IMR-90 (cell line): ENCODE measurements at regions not wholly inside any gene's neighbourhood (a gene's known extent, or its start where the extent isn't known, plus 50 kb on each side); places are given as distances from the start of the nearest gene placed in this dataset.

Experiments used
- ATAC-seq: fragments of 200-7000 bp; cut with Tn5 transposase; 2 replicates; pipeline ENCODE4 v1.9.1; 2020; ENCODE audit warnings: low read depth, mild to moderate bottlenecking, moderate library complexity
- BruUV-seq: library from RNA; stranded (reverse); fragments of 400-500 nt; replicated peaks from 2 replicates; lab custom pipeline; 2021; lab: Mats Ljungman, UMichigan
- CTCF ChIA-PET: fragments of 300-600 bp; formaldehyde crosslinking; extraction: SDS; loops from one replicate; lab custom pipeline; 2021; ENCODE audit warnings: antibody characterized with exemption; lab: Yijun Ruan, JAX
- POLR2A ChIA-PET: fragments of 300-600 bp; sonication (Branson Sonifier 250); formaldehyde crosslinking; loops from one replicate; lab custom pipeline; 2022; ENCODE audit warnings: antibody characterized with exemption; ENCODE audit not compliant: unreplicated experiment; lab: Charles Lee
- DNase-seq: peaks from one replicate; pipeline ENCODE4 v3.0.0; 2013
- H2AFZ ChIP-seq: replicated peaks from 2 replicates; pipeline ENCODE3; 2013; ENCODE audit warnings: low read length, mild to moderate bottlenecking; ENCODE audit not compliant: poor library complexity
- H2AK5ac ChIP-seq: 2 replicates; pipeline ENCODE4 v1.6.1; 2013; ENCODE audit warnings: low read depth, low read length, inconsistent platforms
- H2AK9ac ChIP-seq: replicated peaks from 2 replicates; pipeline ENCODE3; 2013; ENCODE audit warnings: mild to moderate bottlenecking, low read depth, low read length, moderate library complexity; ENCODE audit not compliant: poor library complexity
- H2BK120ac ChIP-seq: 2 replicates; pipeline ENCODE4 v1.6.1; 2013; ENCODE audit warnings: low read depth, low read length, inconsistent platforms
- H2BK15ac ChIP-seq: 3 replicates; pipeline ENCODE4 v1.6.1; 2013; ENCODE audit warnings: low read depth, low read length, inconsistent platforms
- H2BK20ac ChIP-seq: 2 replicates; pipeline ENCODE4 v1.6.1; 2013; ENCODE audit warnings: low read depth, mild to moderate bottlenecking, inconsistent platforms, low read length, moderate library complexity
- H2BK5ac ChIP-seq: 2 replicates; pipeline ENCODE4 v1.6.1; 2013; ENCODE audit warnings: mild to moderate bottlenecking, low read depth, low read length, inconsistent platforms; ENCODE audit not compliant: poor library complexity, severe bottlenecking
- H3K14ac ChIP-seq: replicated peaks from 2 replicates; pipeline ENCODE4 v1.6.1; 2013; ENCODE audit warnings: low read depth, low read length, inconsistent platforms
- H3K18ac ChIP-seq: 2 replicates; pipeline ENCODE4 v1.6.1; 2013; ENCODE audit warnings: low read depth, low read length, control low read depth
- H3K23ac ChIP-seq: 2 replicates; pipeline ENCODE4 v1.6.1; 2013; ENCODE audit warnings: low read depth, low read length, inconsistent platforms
- H3K27ac ChIP-seq: 2 replicates; pipeline ENCODE4 v1.5.1; 2013; ENCODE audit warnings: mild to moderate bottlenecking, control low read depth, low read length; ENCODE audit not compliant: insufficient read depth
- H3K27me3 ChIP-seq: 2 replicates; pipeline ENCODE4 v1.6.1; 2013; ENCODE audit warnings: low read length; ENCODE audit not compliant: control insufficient read depth, insufficient read depth
- H3K36me3 ChIP-seq: 2 replicates; pipeline ENCODE4 v1.6.1; 2013; ENCODE audit warnings: low read length, mixed read lengths; ENCODE audit not compliant: control insufficient read depth, insufficient read depth
- H3K4ac ChIP-seq: 2 replicates; pipeline ENCODE4 v1.6.1; 2013; ENCODE audit warnings: low read depth, low read length, inconsistent platforms
- H3K4me1 ChIP-seq: 2 replicates; pipeline ENCODE4 v1.6.1; 2013; ENCODE audit warnings: low read length, mixed read lengths; ENCODE audit not compliant: control insufficient read depth, insufficient read depth
- H3K4me2 ChIP-seq: 2 replicates; pipeline ENCODE4 v1.6.1; 2013; ENCODE audit warnings: low read depth, mild to moderate bottlenecking, control low read depth, low read length, moderate library complexity
- H3K4me3 ChIP-seq: 2 replicates; pipeline ENCODE4 v1.5.1; 2013; ENCODE audit warnings: low read depth, mild to moderate bottlenecking, control low read depth, low read length, moderate library complexity; ENCODE audit not compliant: insufficient read depth
- H3K56ac ChIP-seq: 2 replicates; pipeline ENCODE4 v1.6.1; 2013; ENCODE audit warnings: low read length, inconsistent platforms; ENCODE audit not compliant: insufficient read depth; ENCODE audit errors: extremely low read depth
- H3K79me1 ChIP-seq, 2 experiments: 2 replicates each; pipeline ENCODE4 v1.6.1; 2013; ENCODE audit warnings: low read length in 2 of 2, inconsistent platforms in 1 of 2, low read depth in 1 of 2
- H3K9ac ChIP-seq: 2 replicates; pipeline ENCODE4 v1.6.1; 2013; ENCODE audit warnings: low read depth, low read length, control low read depth
- H3K9me1 ChIP-seq: 2 replicates; pipeline ENCODE4 v1.6.1; 2013; ENCODE audit warnings: low read length, inconsistent platforms; ENCODE audit not compliant: insufficient read depth
- H3K9me3 ChIP-seq: 2 replicates; pipeline ENCODE4 v1.6.1; 2013; ENCODE audit warnings: low read length; ENCODE audit not compliant: control insufficient read depth, insufficient read depth
- H4K20me1 ChIP-seq: 2 replicates; pipeline ENCODE4 v1.6.1; 2013; ENCODE audit warnings: low read length, inconsistent platforms; ENCODE audit not compliant: insufficient read depth
- H4K5ac ChIP-seq: 2 replicates; pipeline ENCODE4 v1.6.1; 2013; ENCODE audit warnings: mild to moderate bottlenecking, low read depth, low read length, control low read depth
- H4K8ac ChIP-seq, 2 experiments: 2 replicates each; pipeline ENCODE4 v1.6.1; 2013; ENCODE audit warnings: low read depth in 2 of 2, low read length in 2 of 2, control low read depth in 1 of 2, inconsistent platforms in 1 of 2
- H4K91ac ChIP-seq: 2 replicates; pipeline ENCODE4 v1.6.1; 2013; ENCODE audit warnings: low read depth, low read length, inconsistent platforms; ENCODE audit not compliant: insufficient read depth
- BHLHE40 ChIP-seq: fragments of 150-350 bp; IDR thresholded peaks from 2 replicates; pipeline ENCODE4 v1.6.1; 2016; ENCODE audit warnings: mild to moderate bottlenecking, low read depth, low read length
- CEBPB ChIP-seq: IDR thresholded peaks from 2 replicates; pipeline ENCODE4 v1.6.1; 2012; ENCODE audit warnings: low read depth, low read length, improper control_type of control experiment
- CHD1 ChIP-seq: IDR thresholded peaks from 2 replicates; pipeline ENCODE4 v1.6.1; 2012; ENCODE audit warnings: low read depth, low read length, improper control_type of control experiment
- FOS ChIP-seq: fragments of 150-350 bp; IDR thresholded peaks from 2 replicates; pipeline ENCODE4 v1.6.1; 2016; ENCODE audit warnings: low read depth, low read length
- MAFK ChIP-seq: IDR thresholded peaks from 2 replicates; pipeline ENCODE4 v1.6.1; 2012; ENCODE audit warnings: low read depth, low read length, improper control_type of control experiment
- MAZ ChIP-seq: IDR thresholded peaks from 2 replicates; pipeline ENCODE4 v1.6.1; 2012; ENCODE audit warnings: low read depth, mild to moderate bottlenecking, low read length, improper control_type of control experiment, moderate library complexity, borderline replicate concordance
- MXI1 ChIP-seq: IDR thresholded peaks from 2 replicates; pipeline ENCODE4 v1.6.1; 2012; ENCODE audit warnings: low read depth, mild to moderate bottlenecking, low read length, moderate library complexity, borderline replicate concordance
- NFE2L2 ChIP-seq: fragments of 150-350 bp; IDR thresholded peaks from 2 replicates; pipeline ENCODE4 v1.6.1; 2016; ENCODE audit warnings: low read depth, mild to moderate bottlenecking, low read length
- POLR2A ChIP-seq: IDR thresholded peaks from 2 replicates; pipeline ENCODE4 v1.6.1; 2012; ENCODE audit warnings: mild to moderate bottlenecking, low read depth, low read length
- RAD21 ChIP-seq: IDR thresholded peaks from 2 replicates; pipeline ENCODE4 v1.6.1; 2012; ENCODE audit warnings: low read length, improper control_type of control experiment
- RCOR1 ChIP-seq: IDR thresholded peaks from 2 replicates; pipeline ENCODE4 v1.6.1; 2012; ENCODE audit warnings: mild to moderate bottlenecking, low read length, improper control_type of control experiment; ENCODE audit not compliant: insufficient replicate concordance
- RFX5 ChIP-seq: IDR thresholded peaks from 2 replicates; pipeline ENCODE4 v1.8.0; 2012; ENCODE audit warnings: low read depth, mild to moderate bottlenecking, low read length, moderate library complexity
- SMC3 ChIP-seq: fragments of 150-350 bp; IDR thresholded peaks from 2 replicates; pipeline ENCODE4 v1.6.1; 2016; ENCODE audit warnings: low read depth, mild to moderate bottlenecking, antibody characterized with exemption, low read length, moderate library complexity
- WGBS, 2 experiments: methylation state at CpG; one replicate each; pipeline versions ENCODE4 v1.1.5 to v1.1.7; 2013; ENCODE audit warnings: missing lambda C conversion rate in 2 of 2; ENCODE audit not compliant: insufficient read length in 1 of 2; ENCODE audit errors: extremely low coverage in 2 of 2; 5-methylcytosine and 5-hydroxymethylcytosine counted together
- dilution Hi-C: fragments of 300-500 bp; cut with HindIII; formaldehyde crosslinking; loops from one replicate; pipeline ENCODE4 v1.14.3; 2018; ENCODE audit warnings: low sequenced_read_pairs; ENCODE audit not compliant: unreplicated experiment
- in situ Hi-C: fragments of 300-500 bp; cut with MboI; formaldehyde crosslinking; loops from 3 replicates; pipeline ENCODE4 v1.14.3; 2019; ENCODE audit warnings: low sequenced_read_pairs, inconsistent platforms, mixed read lengths
- intact Hi-C: fragments of 100-400 bp; cut with micrococcal nuclease; formaldehyde crosslinking; loops from 2 replicates; pipeline ENCODE4 v1.10.0; 2022
- TF ChIP-seq, protein P1 (sequence below): fragments of 150-350 bp; IDR thresholded peaks from 2 replicates; pipeline ENCODE4 v1.6.1; 2017; ENCODE audit warnings: mild to moderate bottlenecking, antibody characterized with exemption, low read length, low read depth
- TF ChIP-seq, protein P2 (sequence below): fragments of 150-350 bp; IDR thresholded peaks from 2 replicates; pipeline ENCODE4 v1.6.1; 2016; ENCODE audit warnings: low read depth, mild to moderate bottlenecking, low read length, moderate library complexity, borderline replicate concordance
- TF ChIP-seq, protein P3 (sequence below): conservative IDR thresholded peaks from 2 replicates; pipeline ENCODE4 v1.5.1; 2012; ENCODE audit warnings: mild to moderate bottlenecking, low read depth, low read length, improper control_type of control experiment

DNA sequence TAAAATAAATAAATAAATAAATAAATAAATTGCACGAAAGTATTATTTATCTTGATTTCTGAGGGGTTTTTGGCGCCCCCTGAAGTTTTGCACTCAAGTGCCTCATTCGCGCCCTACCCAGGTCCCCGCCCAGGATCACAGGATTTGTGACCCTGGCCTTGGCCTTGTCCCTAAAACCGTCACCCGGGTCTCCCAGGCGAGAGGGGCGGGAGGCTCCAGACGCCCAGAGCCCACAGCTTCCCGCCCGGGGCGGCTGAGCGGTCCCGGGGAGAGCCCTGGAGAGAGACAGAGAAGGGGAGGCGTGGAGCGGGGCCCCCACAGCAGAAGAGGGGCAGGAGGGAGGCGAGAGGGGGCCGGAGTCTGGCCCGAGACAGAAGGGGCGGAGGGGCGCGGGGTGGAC lies 91.8 kb upstream of the CASZ1 start:
- Histone ChIP-seq H2AFZ (no peak overlapping the region), H3K18ac (no peak overlapping the region), H3K4me3 (no peak overlapping the region), H2BK20ac (no peak overlapping the region), H4K20me1 (no peaks in the 10 kb centered on the region), H4K91ac (no peak overlapping the region), H2BK5ac (no peak overlapping the region), H2BK15ac (no peak overlapping the region), H3K4ac (no peak overlapping the region), H3K79me1 (no peaks in the 10 kb centered on the region), H4K5ac (no peak overlapping the region), H2AK5ac (no peak overlapping the region), H3K14ac (no peak overlapping the region), H2BK120ac (no peak overlapping the region), H3K36me3 (no peaks in the 10 kb centered on the region), H3K9ac (no peak overlapping the region), H3K23ac (no peak overlapping the region), H3K27me3 (peaks cover 49% of the 10 kb centered on the region), H3K9me1 (no peaks in the 10 kb centered on the region), H3K9me3 (no peaks in the 10 kb centered on the region), H3K27ac (no peak overlapping the region), H3K56ac (no peak overlapping the region), H3K4me2 (no peak overlapping the region), H3K4me1 (no peaks in the 10 kb centered on the region), H2AK9ac (no peak overlapping the region), H4K8ac (no peak overlapping the region)
- no peak for ATAC-seq
- intact Hi-C loops = no loop called here
- POLR2A ChIA-PET = interaction anchor here (0.6 kb wide), 1 partner anchor 9 kb away, joined by 4 read pairs; no protein-coding TSS in a partner anchor
- CTCF ChIA-PET = no interaction called here
- dilution Hi-C loops = no loop called here
- WGBS, 2 experiments = 13% methylated on average over 4 of the region's 23 CpGs; no CpG with 5 or more reads in 1 of the 2 experiments
- BruUV-seq = no TSS peak
- DNase-seq = no peak
- no peak for TF ChIP-seq SMC3
- no peak for TF ChIP-seq NFE2L2
- TF ChIP-seq, protein P1, sequence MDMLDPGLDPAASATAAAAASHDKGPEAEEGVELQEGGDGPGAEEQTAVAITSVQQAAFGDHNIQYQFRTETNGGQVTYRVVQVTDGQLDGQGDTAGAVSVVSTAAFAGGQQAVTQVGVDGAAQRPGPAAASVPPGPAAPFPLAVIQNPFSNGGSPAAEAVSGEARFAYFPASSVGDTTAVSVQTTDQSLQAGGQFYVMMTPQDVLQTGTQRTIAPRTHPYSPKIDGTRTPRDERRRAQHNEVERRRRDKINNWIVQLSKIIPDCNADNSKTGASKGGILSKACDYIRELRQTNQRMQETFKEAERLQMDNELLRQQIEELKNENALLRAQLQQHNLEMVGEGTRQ = no peak
- no peak for TF ChIP-seq CHD1
- TF ChIP-seq BHLHE40 = no peak
- no peak for TF ChIP-seq CEBPB
- no peak for TF ChIP-seq RCOR1
- TF ChIP-seq MXI1 = no peak
- TF ChIP-seq POLR2A = no peak
- TF ChIP-seq, protein P2, sequence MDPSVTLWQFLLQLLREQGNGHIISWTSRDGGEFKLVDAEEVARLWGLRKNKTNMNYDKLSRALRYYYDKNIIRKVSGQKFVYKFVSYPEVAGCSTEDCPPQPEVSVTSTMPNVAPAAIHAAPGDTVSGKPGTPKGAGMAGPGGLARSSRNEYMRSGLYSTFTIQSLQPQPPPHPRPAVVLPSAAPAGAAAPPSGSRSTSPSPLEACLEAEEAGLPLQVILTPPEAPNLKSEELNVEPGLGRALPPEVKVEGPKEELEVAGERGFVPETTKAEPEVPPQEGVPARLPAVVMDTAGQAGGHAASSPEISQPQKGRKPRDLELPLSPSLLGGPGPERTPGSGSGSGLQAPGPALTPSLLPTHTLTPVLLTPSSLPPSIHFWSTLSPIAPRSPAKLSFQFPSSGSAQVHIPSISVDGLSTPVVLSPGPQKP = no peak
- TF ChIP-seq MAZ = no peak
- no peak for TF ChIP-seq RAD21
- no peak for TF ChIP-seq MAFK
- no peak for TF ChIP-seq FOS
- TF ChIP-seq, protein P3, sequence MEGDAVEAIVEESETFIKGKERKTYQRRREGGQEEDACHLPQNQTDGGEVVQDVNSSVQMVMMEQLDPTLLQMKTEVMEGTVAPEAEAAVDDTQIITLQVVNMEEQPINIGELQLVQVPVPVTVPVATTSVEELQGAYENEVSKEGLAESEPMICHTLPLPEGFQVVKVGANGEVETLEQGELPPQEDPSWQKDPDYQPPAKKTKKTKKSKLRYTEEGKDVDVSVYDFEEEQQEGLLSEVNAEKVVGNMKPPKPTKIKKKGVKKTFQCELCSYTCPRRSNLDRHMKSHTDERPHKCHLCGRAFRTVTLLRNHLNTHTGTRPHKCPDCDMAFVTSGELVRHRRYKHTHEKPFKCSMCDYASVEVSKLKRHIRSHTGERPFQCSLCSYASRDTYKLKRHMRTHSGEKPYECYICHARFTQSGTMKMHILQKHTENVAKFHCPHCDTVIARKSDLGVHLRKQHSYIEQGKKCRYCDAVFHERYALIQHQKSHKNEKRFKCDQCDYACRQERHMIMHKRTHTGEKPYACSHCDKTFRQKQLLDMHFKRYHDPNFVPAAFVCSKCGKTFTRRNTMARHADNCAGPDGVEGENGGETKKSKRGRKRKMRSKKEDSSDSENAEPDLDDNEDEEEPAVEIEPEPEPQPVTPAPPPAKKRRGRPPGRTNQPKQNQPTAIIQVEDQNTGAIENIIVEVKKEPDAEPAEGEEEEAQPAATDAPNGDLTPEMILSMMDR = no peak
- no peak for TF ChIP-seq RFX5
- in situ Hi-C loops = no loop called here
